GM19468 (cell line): ENCODE measurements at regions not wholly inside any gene's neighbourhood (a gene's known extent, or its start where the extent isn't known, plus 50 kb on each side); places are given as distances from the start of the nearest gene placed in this dataset.
"Not testable (repeated sequence)": the region's sequence is repeated elsewhere in the genome, so short reads cannot be mapped to it uniquely, and the experiment has no call there.

ENCODE experiments used
- ATAC-seq: cut with Tn5 transposase; IDR thresholded peaks from one replicate; pipeline ENCODE4 v1.9.1; 2021; ENCODE audit warnings: mild to moderate bottlenecking, moderate library complexity, moderate number of reproducible peaks; ENCODE audit not compliant: unreplicated experiment; ENCODE audit errors: extremely low read depth

GRCh38 chr4:64756016-64756415, 346.8 kb upstream of the TECRL start:
- no peak for ATAC-seq

GRCh38 chr4:64747919-64748715, 338.9 kb upstream of the TECRL start:
- no peak for ATAC-seq

GRCh38 chr4:64738240-64738639, 329.0 kb upstream of the TECRL start:
- no peak for ATAC-seq

GRCh38 chr4:64737854-64738138, 328.5 kb upstream of the TECRL start:
- ATAC-seq, result not testable (repeated sequence)

- no peak for ATAC-seq
These were observed 328.0 kb upstream of the TECRL start for GRCh38 chr4:64737026-64737853.

GRCh38 chr4:64729561-64729960, 320.3 kb upstream of the TECRL start:
- no peak for ATAC-seq

GRCh38 chr4:64727960-64728359, 318.7 kb upstream of the TECRL start:
- ATAC-seq, result no peak

GRCh38 chr4:64727391-64727790, 318.1 kb upstream of the TECRL start:
- not testable (repeated sequence) for ATAC-seq

GRCh38 chr4:64724689-64725088, 315.4 kb upstream of the TECRL start:
- ATAC-seq, result no peak

GRCh38 chr4:64721106-64721505, 311.9 kb upstream of the TECRL start:
- ATAC-seq, result no peak

GRCh38 chr4:64718091-64718490, 308.8 kb upstream of the TECRL start:
- ATAC-seq, result no peak

GRCh38 chr4:64715741-64716140, 306.5 kb upstream of the TECRL start:
- ATAC-seq, result no peak

GRCh38 chr4:64713256-64713840, 304.1 kb upstream of the TECRL start:
- ATAC-seq, result no peak

GRCh38 chr4:64712590-64712989, 303.3 kb upstream of the TECRL start:
- no peak for ATAC-seq

GRCh38 chr4:64705989-64706388, 296.7 kb upstream of the TECRL start:
- ATAC-seq, result no peak

GRCh38 chr4:64698171-64698570, 288.9 kb upstream of the TECRL start:
- ATAC-seq, result no peak

GRCh38 chr4:64682946-64683345, 273.7 kb upstream of the TECRL start:
- no peak for ATAC-seq

GRCh38 chr4:64682481-64682880, 273.2 kb upstream of the TECRL start:
- no peak for ATAC-seq

GRCh38 chr4:64673121-64673520, 263.9 kb upstream of the TECRL start:
- not testable (repeated sequence) for ATAC-seq

- no peak for ATAC-seq
These were observed 261.4 kb upstream of the TECRL start for GRCh38 chr4:64670647-64671046.

- ATAC-seq, result no peak
These were observed 234.6 kb upstream of the TECRL start for GRCh38 chr4:64643841-64644240.
